Thymus (tissue), 11 donors: ENCODE measurements at regions not wholly inside any gene's neighbourhood (a gene's known extent, or its start where the extent isn't known, plus 50 kb on each side); places are given as distances from the start of the nearest gene placed in this dataset.

ENCODE experiments used
- DNase-seq, 9 donors: peaks; one replicate each; pipeline ENCODE4 v3.0.0-alpha.2; 2013; ENCODE audit warnings: low spot score in 9 of 9, low read depth in 6 of 9, missing footprints in 1 of 9
- H3K27ac ChIP-seq, 2 donors: one replicate each; pipeline ENCODE4 v1.5.1; 2013; ENCODE audit warnings: control low read depth in 1 of 2, low read depth in 1 of 2, low read length in 1 of 2, mild to moderate bottlenecking in 1 of 2, moderate library complexity in 1 of 2
- H3K27me3 ChIP-seq, 2 donors: one replicate each; pipeline ENCODE4 v1.5.1; 2013; ENCODE audit warnings: low read length in 1 of 2; ENCODE audit not compliant: control insufficient read depth in 2 of 2, insufficient read depth in 1 of 2
- H3K36me3 ChIP-seq, 2 donors: one replicate each; pipeline ENCODE4 v1.5.1; 2013; ENCODE audit warnings: low read length in 1 of 2, mild to moderate bottlenecking in 1 of 2, moderate library complexity in 1 of 2; ENCODE audit not compliant: control insufficient read depth in 2 of 2, insufficient read depth in 2 of 2
- H3K4me1 ChIP-seq, 2 donors: one replicate each; pipeline ENCODE4 v1.5.1; 2013; ENCODE audit warnings: low read length in 2 of 2; ENCODE audit not compliant: control insufficient read depth in 2 of 2, insufficient read depth in 2 of 2
- H3K4me3 ChIP-seq, 2 donors: one replicate each; pipeline ENCODE4 v1.5.1; 2013; ENCODE audit warnings: low read length in 2 of 2, control low read depth in 1 of 2, mild to moderate bottlenecking in 1 of 2
- H3K9me3 ChIP-seq, 2 donors: one replicate each; pipeline ENCODE4 v1.5.1; 2013; ENCODE audit warnings: low read length in 1 of 2, mild to moderate bottlenecking in 1 of 2; ENCODE audit not compliant: control insufficient read depth in 2 of 2, insufficient read depth in 1 of 2
- WGBS: extraction: QIAGEN DNeasy Blood & Tissue Kit; methylation state at CpG from one replicate; pipeline ENCODE4 v1.1.7; 2013; 5-methylcytosine and 5-hydroxymethylcytosine counted together
- donor health status: healthy.

GRCh38 chr17:63066158-63066813 is 100.3 kb downstream of the TANC2 start:
- 77% methylated on average over 4 of the region's 4 CpGs for WGBS
- Histone ChIP-seq H3K27ac (no peak overlapping the region), H3K27me3 (no peaks in the 10 kb centered on the region), H3K9me3 (no peaks in the 10 kb centered on the region), H3K4me1 (peaks cover 0 to 3% of the 10 kb centered on the region in 2 donors), H3K36me3 (no peaks in the 10 kb centered on the region), H3K4me3 (no peak overlapping the region)
- no peak for DNase-seq

GRCh38 chr17:63069245-63069644 is 103.2 kb downstream of the TANC2 start:
- WGBS, result 88% methylated on average over 1 of the region's 1 CpG
- H3K9me3 ChIP-seq, result no peaks in the 10 kb centered on the region

DNA sequence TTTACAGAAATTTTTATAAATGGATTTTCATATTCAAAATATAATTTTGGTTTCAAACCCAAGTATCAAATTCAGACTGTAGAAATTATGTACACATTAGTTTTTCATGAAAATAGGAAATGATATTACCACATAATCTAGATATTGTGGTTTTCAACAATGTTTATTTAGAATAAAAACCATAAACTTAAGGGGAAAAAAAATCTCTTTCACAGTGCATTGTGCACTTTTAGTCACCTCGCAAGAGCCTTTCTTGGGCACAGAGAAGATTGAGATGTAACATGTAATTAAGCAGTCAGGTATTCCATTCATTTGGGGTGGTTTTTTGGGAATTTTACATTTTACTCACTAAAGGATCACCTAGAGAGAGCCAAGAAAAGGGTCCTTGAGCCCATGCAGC is 104.0 kb downstream of the TANC2 start:
- Histone ChIP-seq H3K9me3 (no peaks in the 10 kb centered on the region), H3K4me3 (no peak overlapping the region), H3K36me3 (no peaks in the 10 kb centered on the region), H3K4me1 (peaks cover 0 to 3% of the 10 kb centered on the region in 2 donors), H3K27ac (no peak overlapping the region), H3K27me3 (no peaks in the 10 kb centered on the region)
- 93% methylated on average over 1 of the region's 1 CpG for WGBS
- DNase-seq, result no peak

More at GRCh38 chr17:63069245-63069644, 103.2 kb downstream of the TANC2 start:
- Histone ChIP-seq H3K27ac (no peak overlapping the region), H3K36me3 (no peaks in the 10 kb centered on the region), H3K4me3 (no peak overlapping the region), H3K27me3 (no peaks in the 10 kb centered on the region), H3K4me1 (peaks cover 0 to 3% of the 10 kb centered on the region in 2 donors)
- DNase-seq, result no peak

DNA sequence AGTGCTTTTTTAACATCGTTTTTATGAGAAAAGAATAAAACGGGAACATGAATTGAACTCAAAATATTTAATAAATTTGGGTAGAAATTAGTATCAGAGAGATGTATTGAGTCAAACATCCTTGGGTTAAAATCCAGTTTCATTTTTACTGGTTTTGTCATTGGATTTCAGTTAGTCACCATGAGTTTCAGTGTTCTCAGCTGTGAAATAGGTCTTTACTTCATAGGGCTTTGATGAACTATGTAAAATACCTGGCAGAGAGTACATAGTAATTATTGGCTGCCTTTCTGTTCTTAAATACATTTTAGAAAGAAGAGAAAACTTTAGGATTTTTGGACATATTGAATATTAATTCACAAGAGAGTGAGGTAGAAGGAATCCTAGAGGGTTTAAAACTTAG is 105.8 kb downstream of the TANC2 start:
- DNase-seq, result no peak
- Histone ChIP-seq H3K27me3 (no peaks in the 10 kb centered on the region), H3K4me1 (no peaks in the 10 kb centered on the region), H3K9me3 (no peaks in the 10 kb centered on the region), H3K27ac (no peak overlapping the region), H3K36me3 (no peaks in the 10 kb centered on the region), H3K4me3 (no peak overlapping the region)
- 95% methylated on average over 2 of the region's 2 CpGs for WGBS

DNA sequence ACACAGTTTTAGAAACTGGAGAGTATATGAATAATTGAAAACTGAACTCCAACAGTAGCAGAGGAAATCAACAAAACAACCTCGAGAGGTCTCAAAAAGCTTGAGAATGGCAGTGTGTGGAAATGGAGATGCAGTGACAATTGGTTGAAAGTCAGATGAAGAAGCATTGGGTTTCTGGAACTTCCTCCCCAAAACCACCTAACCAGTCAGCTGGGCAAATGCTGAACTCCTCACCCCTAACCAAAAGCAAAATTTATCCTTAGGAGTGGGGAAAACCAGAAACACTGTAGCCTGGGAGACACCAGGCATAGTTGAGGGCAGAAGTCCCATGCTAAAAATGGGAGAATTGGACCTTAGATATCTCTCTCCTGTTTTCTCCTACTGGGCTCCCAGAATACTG is 109.9 kb downstream of the TANC2 start:
- Histone ChIP-seq H3K36me3 (no peaks in the 10 kb centered on the region), H3K4me1 (no peaks in the 10 kb centered on the region), H3K9me3 (no peaks in the 10 kb centered on the region), H3K27me3 (no peaks in the 10 kb centered on the region), H3K27ac (no peak overlapping the region), H3K4me3 (no peak overlapping the region)
- 20% methylated on average over 1 of the region's 1 CpG for WGBS
- no peak for DNase-seq

DNA sequence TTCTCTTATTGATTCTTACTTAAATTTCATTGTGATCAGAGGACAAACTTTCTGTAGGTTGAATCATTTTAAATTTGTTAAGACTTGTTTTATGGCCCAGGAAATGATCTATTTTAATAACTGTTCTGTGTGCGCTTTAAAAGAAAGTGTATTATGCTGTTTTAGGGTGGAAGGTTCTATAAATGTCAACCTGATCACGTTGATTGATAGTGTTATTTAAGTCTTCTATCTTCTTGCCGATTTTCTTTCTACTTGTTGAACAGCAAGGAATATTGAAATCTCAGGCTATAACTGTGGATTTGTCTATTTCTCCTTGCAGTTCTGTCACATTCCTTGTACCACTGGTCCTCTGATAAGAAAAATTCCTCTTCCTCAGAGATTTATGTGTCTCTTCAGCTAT is 112.7 kb downstream of the TANC2 start:
- Histone ChIP-seq H3K27me3 (no peaks in the 10 kb centered on the region), H3K36me3 (no peaks in the 10 kb centered on the region), H3K4me3 (no peak overlapping the region), H3K27ac (no peak overlapping the region), H3K4me1 (no peaks in the 10 kb centered on the region), H3K9me3 (no peaks in the 10 kb centered on the region)
- DNase-seq, result no peak
- over 99% methylated on average over 3 of the region's 3 CpGs for WGBS

DNA sequence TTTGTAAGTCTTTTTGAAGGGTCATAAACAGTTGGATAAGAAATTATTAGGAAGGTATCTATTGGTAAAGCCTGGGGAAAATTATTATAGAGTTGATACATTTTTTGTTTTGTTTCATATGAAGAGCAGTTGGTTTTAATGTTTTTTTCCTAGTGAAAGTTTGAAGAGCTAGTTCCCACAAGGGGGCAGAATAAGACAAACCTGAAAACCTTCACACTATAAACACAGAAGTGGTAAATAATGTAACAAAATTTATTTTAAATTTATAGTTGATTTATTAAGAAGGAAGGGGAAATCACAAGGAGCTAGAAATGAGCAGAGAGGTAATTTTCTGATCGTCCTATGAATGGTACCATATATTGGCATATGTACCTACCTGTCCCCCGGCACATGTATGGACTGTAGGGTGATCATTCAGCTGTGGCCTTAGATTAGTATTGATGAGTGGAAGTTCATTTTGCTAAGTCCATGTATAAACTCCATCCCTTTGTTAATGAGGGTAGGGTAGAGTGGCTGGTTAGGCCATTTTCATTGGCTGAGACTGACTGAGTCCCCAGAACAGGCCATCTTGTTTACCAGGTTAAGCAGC is 116.3 kb downstream of the TANC2 start:
- Histone ChIP-seq H3K4me1 (no peaks in the 10 kb centered on the region), H3K36me3 (no peaks in the 10 kb centered on the region), H3K4me3 (no peak overlapping the region), H3K27ac (no peak overlapping the region), H3K27me3 (no peaks in the 10 kb centered on the region), H3K9me3 (no peaks in the 10 kb centered on the region)
- WGBS, result 93% methylated on average over 2 of the region's 2 CpGs
- peak in 1 of 9 donors; percentile 15 for DNase-seq

DNA sequence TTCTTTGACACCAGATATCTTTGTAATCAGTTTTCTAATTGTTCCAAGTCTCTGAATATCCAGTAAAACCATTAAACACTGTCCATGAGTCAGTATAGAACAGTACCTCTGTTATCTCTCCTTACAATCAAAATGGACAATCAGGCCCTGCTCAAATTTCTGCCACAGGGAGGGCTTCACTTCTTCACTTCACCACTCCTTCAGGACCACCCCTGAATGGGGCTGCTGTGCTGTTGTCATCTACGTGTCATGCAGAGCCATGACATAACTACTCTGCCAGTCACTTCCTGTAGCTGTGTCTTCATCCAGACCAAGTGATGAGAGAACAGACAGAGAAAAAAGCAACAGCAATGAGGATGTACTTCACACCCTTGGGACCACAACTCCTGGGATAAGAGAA is 116.9 kb downstream of the TANC2 start:
- Histone ChIP-seq H3K9me3 (no peaks in the 10 kb centered on the region), H3K36me3 (no peaks in the 10 kb centered on the region), H3K27ac (no peak overlapping the region), H3K4me1 (no peaks in the 10 kb centered on the region), H3K4me3 (no peak overlapping the region), H3K27me3 (no peaks in the 10 kb centered on the region)
- 91% methylated on average over 1 of the region's 1 CpG for WGBS
- DNase-seq, result no peak

GRCh38 chr17:63086483-63087185 is 120.6 kb downstream of the TANC2 start:
- Histone ChIP-seq H3K27me3 (no peaks in the 10 kb centered on the region), H3K4me3 (no peak overlapping the region), H3K36me3 (no peaks in the 10 kb centered on the region), H3K9me3 (no peaks in the 10 kb centered on the region), H3K4me1 (no peaks in the 10 kb centered on the region), H3K27ac (no peak overlapping the region)
- 96% methylated on average over 9 of the region's 9 CpGs for WGBS
- no peak for DNase-seq
